ENCODE measurements at regions not wholly inside any gene's neighbourhood (a gene's known extent, or its start where the extent isn't known, plus 50 kb on each side); places are given as distances from the start of the nearest gene placed in this dataset.

GRCh38 chr5:166102947-166103346, 2188.5 kb upstream of the WWC1 start:
- intact Hi-C loops (cut with micrococcal nuclease) = no loop called here
- Histone ChIP-seq H3K4me3 (replicated peaks in 1 of 3; ENCODE audit: low read depth in 2 of 3, low read length in 3 of 3) (no peak overlapping the region), H4K20me1 (ENCODE audit: insufficient read depth, low read length) (no peaks in the 10 kb centered on the region), H3K4me1 (ENCODE audit: control insufficient read depth in 1 of 2, insufficient read depth in 2 of 2, low read length in 2 of 2) (no peaks in the 10 kb centered on the region), H3K4me2 (replicated peaks; ENCODE audit: extremely low read depth, low read length, poor library complexity, severe bottlenecking) (no peak overlapping the region), H3K27ac (ENCODE audit: low read depth in 1 of 2, low read length in 2 of 2) (no peak overlapping the region), H3K79me2 (ENCODE audit: insufficient read depth, low read length) (no peaks in the 10 kb centered on the region), H3K9ac (ENCODE audit: insufficient read depth, low read length, poor library complexity, severe bottlenecking) (no peak overlapping the region), H2AFZ (ENCODE audit: insufficient read depth, low read depth, low read length, poor library complexity, severe bottlenecking) (no peak overlapping the region), H3K36me3 (replicated peaks in 1 of 2; ENCODE audit: control insufficient read depth in 1 of 2, insufficient read depth in 2 of 2, low read length in 2 of 2) (no peaks in the 10 kb centered on the region), H3K9me3 (replicated peaks in 1 of 2; ENCODE audit: control insufficient read depth in 1 of 2, insufficient read depth in 1 of 2, low read length in 2 of 2) (peaks cover 11 to 14% of the 10 kb centered on the region in 2 donors), H3K27me3 (ENCODE audit: control insufficient read depth in 2 of 2, insufficient read depth in 2 of 2, low read length in 2 of 2) (no peaks in the 10 kb centered on the region)
- Mint-ChIP-seq H3K4me3 (no peak overlapping the region), H3K27me3 (ENCODE audit: low read depth in 3 of 3) (no peaks in the 10 kb centered on the region), H3K27ac (no peak overlapping the region), H3K36me3 (no peaks in the 10 kb centered on the region), H3K4me1 (no peaks in the 10 kb centered on the region), H3K9me3 (peaks cover 1 to 17% (median 11%) of the 10 kb centered on the region in 7 donors)
- no peak for DNase-seq
- no peak for TF ChIP-seq CTCF (IDR thresholded peaks at IDR 0.05)
- WGBS (ENCODE audit: insufficient coverage) = 98% methylated on average over 6 of the region's 10 CpGs

GRCh38 chr5:166111021-166111420, 2180.4 kb upstream of the WWC1 start:
- Histone ChIP-seq H3K27me3 (ENCODE audit: control insufficient read depth in 2 of 2, insufficient read depth in 2 of 2, low read length in 2 of 2) (no peaks in the 10 kb centered on the region), H3K36me3 (replicated peaks in 1 of 2; ENCODE audit: control insufficient read depth in 1 of 2, insufficient read depth in 2 of 2, low read length in 2 of 2) (no peaks in the 10 kb centered on the region), H3K27ac (ENCODE audit: low read depth in 1 of 2, low read length in 2 of 2) (no peak overlapping the region), H3K79me2 (ENCODE audit: insufficient read depth, low read length) (no peaks in the 10 kb centered on the region), H2AFZ (ENCODE audit: insufficient read depth, low read depth, low read length, poor library complexity, severe bottlenecking) (no peak overlapping the region), H3K4me1 (ENCODE audit: control insufficient read depth in 1 of 2, insufficient read depth in 2 of 2, low read length in 2 of 2) (no peaks in the 10 kb centered on the region), H3K4me3 (replicated peaks in 1 of 3; ENCODE audit: low read depth in 2 of 3, low read length in 3 of 3) (no peak overlapping the region), H3K4me2 (replicated peaks; ENCODE audit: extremely low read depth, low read length, poor library complexity, severe bottlenecking) (no peak overlapping the region), H3K9me3 (replicated peaks in 1 of 2; ENCODE audit: control insufficient read depth in 1 of 2, insufficient read depth in 1 of 2, low read length in 2 of 2) (peaks cover 4 to 6% of the 10 kb centered on the region in 2 donors), H3K9ac (ENCODE audit: insufficient read depth, low read length, poor library complexity, severe bottlenecking) (no peak overlapping the region), H4K20me1 (ENCODE audit: insufficient read depth, low read length) (no peaks in the 10 kb centered on the region)
- DNase-seq = no peak
- Mint-ChIP-seq H3K4me3 (no peak overlapping the region), H3K27ac (no peak overlapping the region), H3K27me3 (ENCODE audit: low read depth in 3 of 3) (no peaks in the 10 kb centered on the region), H3K36me3 (no peaks in the 10 kb centered on the region), H3K4me1 (no peaks in the 10 kb centered on the region), H3K9me3 (peaks cover 0 to 3% (median under 1%) of the 10 kb centered on the region in 7 donors)
- intact Hi-C loops (cut with micrococcal nuclease) = no loop called here
- WGBS (ENCODE audit: insufficient coverage) = no CpG with 5 or more reads among the region's 3 CpGs
- TF ChIP-seq CTCF (IDR thresholded peaks at IDR 0.05) = no peak

All from CD14-positive monocyte (primary cell).